GM23338 (cell line): ENCODE measurements at regions not wholly inside any gene's neighbourhood (a gene's known extent, or its start where the extent isn't known, plus 50 kb on each side); places are given as distances from the start of the nearest gene placed in this dataset.

Source experiments
- CTCF ChIP-seq, 2 experiments: fragments of 200-600 bp in 1 of 2; sonication (generic) in 1 of 2; conservative IDR thresholded peaks; 2 replicates each; pipeline versions ENCODE4 v1.5.1 to v1.6.1; 2016 to 2017; ENCODE audit warnings: antibody characterized with exemption in 2 of 2, low read depth in 2 of 2, mild to moderate bottlenecking in 2 of 2, moderate library complexity in 1 of 2
- ETS1 ChIP-seq: IDR thresholded peaks from 2 replicates; pipeline ENCODE4 v1.6.1; 2016; ENCODE audit warnings: antibody characterized with exemption
- EZH2 ChIP-seq: fragments of 200-600 bp; sonication (generic); IDR thresholded peaks from one replicate; pipeline ENCODE4 v1.8.0; 2017; ENCODE audit warnings: antibody characterized with exemption, mild to moderate bottlenecking, low read depth; ENCODE audit not compliant: unreplicated experiment
- EZH2phosphoT487 ChIP-seq: fragments of 200-600 bp; sonication (generic); IDR thresholded peaks from one replicate; pipeline ENCODE4 v1.8.1; 2018; ENCODE audit warnings: antibody characterized with exemption; ENCODE audit not compliant: unreplicated experiment
- ZNF114 ChIP-seq: fragments of 250-450 bp; sonication (Bioruptor Pico); IDR thresholded peaks from 2 replicates; pipeline ENCODE4 v1.5.0; 2020; ENCODE audit warnings: mild to moderate bottlenecking, moderate library complexity

- no peak for TF ChIP-seq EZH2
- no peak for TF ChIP-seq CTCF (conservative IDR thresholded peaks at IDR 0.05; ENCODE audit: low read depth in 2 of 2)
- no peak for TF ChIP-seq EZH2phosphoT487
- TF ChIP-seq ETS1: no peak
- no peak for TF ChIP-seq ZNF114
Observed at GRCh38 chr13:50348371-50348770, 333.1 kb downstream of the KCNRG start.
